NCI-H1694 (cell line): ENCODE measurements at regions not wholly inside any gene's neighbourhood (a gene's known extent, or its start where the extent isn't known, plus 50 kb on each side); places are given as distances from the start of the nearest gene placed in this dataset.
A peak's percentile ranks its signal among the peaks of the same experiment; 100 is the strongest.

Experiments
- DNase-seq: peaks from one replicate; lab custom pipeline; 2025; lab: John Stamatoyannopoulos, UW

DNA sequence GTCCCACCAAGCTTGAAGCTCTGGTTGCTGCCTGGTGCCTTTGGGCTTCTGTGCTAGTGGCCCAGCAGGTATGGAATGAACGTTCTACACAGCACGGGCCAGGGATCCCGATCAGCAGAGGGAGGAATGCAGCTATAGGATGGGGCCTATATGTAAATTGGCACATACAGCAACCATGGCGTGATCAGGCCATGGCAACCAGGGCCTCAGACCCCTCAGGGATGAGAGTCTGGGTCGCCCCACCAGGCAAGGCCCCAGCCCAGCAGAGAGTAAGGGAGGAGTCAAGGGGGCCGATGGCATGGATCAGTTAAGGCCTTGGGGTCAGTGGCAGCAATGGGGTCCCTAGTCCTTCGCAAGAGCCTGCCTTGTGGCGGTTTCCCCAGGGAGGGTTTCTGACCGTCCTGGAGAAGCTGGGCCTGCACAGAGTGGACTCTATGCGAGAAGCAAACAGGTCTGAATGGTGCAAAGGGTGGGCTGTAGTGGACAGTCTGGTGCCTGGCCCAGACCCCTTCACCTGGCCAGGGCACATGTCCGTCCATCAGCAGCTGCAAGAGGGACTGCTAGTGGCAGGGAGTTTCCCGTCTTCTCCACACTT is 98.2 kb upstream of the SLC22A11 start:
- DNase-seq = no peak

DNA sequence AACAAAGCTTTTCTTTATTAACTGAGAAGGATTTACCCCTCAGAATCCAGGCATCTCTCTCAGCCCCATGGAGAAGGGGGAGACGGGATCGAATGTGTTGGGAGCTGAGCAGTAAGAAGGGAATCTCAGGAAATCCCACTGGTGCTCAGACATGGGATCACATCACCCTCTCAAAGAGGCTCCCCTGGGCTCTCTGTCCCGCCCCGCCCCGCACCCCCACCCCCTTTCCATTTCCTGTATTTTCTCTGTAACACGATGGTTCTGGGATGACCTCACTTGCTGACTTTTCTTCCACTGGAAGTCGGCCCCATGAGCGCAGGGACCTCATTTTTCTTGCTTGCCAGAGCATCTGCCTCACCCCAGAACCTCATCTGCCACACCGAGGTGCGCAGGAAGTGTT is 96.7 kb upstream of the SLC22A11 start:
- DNase-seq = no peak

DNA sequence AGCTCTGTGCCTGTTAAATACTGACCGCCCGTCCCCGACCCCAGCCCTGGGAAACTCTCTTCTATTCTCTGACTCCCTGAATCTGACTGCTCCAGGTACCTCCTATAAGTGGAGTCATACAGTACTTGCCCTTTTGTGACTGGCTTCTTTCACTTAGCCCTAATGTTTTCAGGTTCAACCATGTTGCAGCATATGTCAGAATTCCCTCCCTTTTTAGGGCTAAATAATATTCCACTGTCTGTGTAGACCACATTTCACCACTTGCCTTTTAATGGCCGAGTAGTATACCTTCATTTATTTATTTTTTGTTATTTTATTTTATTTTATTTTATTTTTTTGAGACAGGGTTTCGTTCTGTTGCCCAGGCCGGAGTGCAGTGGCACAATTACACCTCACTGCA is 96.1 kb upstream of the SLC22A11 start:
- DNase-seq = no peak

DNA sequence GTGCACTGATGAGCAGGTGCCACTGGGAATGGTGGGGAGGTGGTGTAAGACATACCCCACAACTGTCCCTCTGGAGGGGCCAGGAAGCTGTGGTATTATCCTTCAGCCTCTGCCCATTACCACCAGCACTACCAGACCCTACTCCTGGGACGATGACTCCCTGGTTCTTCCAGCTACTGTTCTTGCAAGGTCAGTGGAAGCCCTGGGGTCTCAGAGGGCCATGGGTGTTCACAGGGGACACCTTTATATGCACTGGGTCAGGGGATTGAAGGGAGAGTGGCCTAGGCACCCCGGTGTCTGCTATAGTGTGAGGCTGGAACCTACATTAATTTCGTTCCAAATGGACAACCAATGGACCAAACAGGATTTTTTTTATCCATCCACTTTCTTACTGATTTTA is 94.7 kb upstream of the SLC22A11 start:
- DNase-seq = no peak

DNA sequence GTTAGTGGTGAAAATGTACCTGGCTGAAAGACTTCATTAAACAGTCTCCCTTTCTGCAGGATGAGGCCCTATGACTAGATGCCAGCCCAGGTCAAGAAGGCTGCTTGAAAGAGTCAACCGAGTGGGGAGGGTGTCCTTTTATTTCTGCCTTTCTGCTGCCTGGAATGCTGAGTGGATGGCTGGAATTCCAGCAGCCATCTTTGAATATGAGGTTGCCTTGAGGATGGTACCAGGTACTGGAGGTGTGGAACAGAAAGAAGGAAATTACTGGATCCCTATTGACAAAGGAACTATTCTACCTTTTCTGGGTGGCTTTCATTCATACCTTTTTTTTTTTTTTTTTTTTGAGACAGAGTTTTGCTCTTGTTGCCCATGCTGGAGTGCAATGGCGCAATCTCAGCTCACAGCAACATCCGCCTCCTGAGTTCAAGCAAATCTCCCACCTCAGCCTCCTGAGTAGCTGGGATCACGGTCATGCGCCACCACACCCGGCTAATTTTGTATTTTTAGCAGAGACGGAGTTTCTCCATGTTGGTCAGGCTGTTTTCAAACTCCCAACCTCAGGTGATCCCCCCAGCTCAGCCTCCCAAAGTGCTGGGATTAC is 89.5 kb upstream of the SLC22A11 start:
- DNase-seq = no peak

DNA sequence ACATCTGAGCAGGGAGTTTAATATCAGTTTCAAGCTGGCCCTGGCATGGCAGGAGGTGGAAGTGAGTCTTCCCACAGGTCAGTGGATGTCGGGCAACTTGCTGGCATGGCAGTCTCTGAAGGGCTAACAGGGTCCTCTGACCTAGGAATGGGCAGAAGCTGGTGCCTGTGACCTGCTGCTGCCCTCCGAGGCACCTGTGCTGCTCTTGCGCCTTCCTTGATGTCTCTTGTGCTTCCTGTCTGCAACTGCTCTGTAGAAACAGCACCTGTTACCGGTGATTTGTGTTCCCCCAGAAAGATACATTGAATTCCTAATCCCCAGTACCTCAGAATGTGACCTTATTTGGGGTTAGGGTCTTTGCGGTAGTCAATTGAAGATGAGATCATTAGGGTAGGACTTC is 86.5 kb upstream of the SLC22A11 start:
- DNase-seq = no peak

DNA sequence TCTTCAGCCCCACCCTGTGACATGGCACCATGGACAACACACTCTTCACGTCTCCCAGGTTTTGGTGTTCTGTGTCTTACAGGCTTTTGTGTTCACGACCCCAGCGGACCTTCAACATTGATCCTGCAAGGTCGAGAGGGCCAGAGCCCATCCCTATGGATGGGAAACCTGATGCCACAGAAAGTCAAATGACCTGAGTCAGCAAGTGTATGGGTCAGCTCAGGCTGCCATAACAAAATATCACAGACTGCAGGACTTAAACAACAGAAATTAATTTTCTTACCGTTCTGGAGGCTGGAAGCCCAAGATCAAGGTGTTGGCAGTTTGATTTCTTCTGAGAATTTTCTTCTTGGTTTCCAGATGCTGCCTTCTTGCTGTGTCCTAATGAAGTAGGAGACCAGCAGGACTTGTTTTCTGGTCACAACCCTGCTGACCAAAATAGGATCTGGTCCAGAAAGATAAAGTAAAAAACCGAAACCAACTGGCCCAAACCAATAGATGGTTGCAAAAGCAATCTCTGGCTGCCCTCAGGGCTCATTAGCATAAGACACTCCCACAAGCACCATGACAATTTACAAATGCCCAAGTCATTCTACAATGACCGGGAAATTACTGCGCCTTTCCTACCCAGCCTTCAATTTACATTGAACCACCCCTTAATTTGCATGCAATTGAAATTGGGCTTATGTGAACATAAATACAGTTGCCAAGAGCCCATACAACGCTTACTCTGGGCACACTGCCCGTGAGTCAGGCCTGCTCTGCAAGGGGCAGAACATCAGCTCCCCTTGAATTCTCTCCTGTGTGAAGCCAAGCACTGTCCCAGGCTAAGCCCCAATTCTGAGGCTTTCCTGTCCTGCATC is 82.9 kb upstream of the SLC22A11 start:
- no peak for DNase-seq

DNA sequence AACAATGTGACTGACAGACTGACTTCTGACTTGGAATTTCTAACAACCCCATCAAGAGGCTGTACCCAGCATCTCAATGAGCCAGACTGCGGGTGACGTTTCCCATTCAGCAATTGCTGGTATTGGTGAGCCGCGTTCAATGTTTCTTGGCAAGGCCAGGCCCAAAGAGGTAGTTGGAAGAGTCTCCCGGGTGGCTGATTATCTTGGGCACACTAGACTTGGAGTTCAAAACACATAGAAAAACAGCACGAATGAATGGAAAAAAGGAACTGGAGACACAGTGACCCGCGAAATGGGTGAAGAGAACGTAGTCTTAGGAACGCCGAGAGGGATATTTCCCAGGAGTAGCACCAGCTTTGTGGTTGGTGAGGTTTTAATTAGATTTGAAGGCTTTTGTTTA is 81.1 kb upstream of the SLC22A11 start:
- no peak for DNase-seq

DNA sequence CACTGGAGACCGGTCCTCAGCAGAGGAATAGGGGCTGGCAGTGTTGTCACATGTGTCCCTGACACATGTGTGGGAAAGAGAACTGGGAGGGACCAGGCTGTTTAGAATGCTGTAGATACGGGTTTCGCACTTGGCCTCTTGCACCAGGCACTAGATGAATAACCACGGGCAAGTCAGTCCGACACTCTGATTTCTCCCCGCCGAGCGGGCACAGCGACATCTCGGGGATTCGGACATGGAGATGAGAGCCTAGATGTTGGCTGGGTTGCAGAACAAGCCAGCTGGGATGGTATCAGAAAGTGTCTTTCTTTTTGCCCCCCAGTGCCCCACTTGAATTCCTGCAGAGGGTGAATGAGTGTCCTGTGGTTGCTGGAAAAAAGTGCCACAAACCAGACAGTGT is 80.6 kb upstream of the SLC22A11 start:
- no peak for DNase-seq

DNA sequence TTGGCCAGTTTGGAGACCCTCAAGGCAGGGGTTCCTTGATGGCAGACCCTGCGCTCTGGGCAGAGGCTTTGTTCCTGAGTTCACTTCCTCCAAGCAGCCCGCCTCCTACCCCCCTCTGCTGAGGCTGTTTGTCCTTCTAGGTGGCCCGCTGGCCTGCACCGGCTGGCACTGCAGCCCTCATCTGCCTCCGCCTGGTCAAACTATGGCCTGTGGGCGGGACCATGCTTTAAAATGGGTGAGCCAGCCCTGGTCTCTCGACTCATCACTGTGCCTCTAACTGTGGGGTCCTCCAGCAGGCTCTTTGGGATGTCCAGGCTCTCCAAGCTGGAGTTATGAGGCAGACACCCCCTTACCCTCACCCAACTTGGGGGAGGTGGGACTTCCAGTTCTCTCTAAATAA is 78.9 kb upstream of the SLC22A11 start:
- DNase-seq = no peak

DNA sequence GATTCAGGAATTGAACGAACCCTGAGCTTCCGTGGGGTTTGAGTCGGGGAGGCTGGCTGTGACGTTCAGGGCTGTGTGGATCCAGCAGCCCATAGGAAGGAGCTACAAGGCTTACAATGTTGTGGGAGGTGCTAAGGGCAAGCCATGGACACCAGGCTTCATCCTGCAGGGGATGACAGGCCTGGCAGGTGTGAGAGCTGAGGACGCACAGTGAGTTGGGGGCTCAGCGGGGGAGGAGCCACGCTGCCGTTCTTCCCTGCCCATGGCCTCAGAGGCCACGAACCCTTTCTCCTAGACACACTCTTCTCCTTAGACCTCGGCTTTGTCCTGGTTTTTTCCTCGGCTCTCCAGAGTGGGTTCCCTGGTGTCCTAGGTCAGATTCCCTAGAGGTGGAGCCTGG is 78.1 kb upstream of the SLC22A11 start:
- DNase-seq = no peak

DNA sequence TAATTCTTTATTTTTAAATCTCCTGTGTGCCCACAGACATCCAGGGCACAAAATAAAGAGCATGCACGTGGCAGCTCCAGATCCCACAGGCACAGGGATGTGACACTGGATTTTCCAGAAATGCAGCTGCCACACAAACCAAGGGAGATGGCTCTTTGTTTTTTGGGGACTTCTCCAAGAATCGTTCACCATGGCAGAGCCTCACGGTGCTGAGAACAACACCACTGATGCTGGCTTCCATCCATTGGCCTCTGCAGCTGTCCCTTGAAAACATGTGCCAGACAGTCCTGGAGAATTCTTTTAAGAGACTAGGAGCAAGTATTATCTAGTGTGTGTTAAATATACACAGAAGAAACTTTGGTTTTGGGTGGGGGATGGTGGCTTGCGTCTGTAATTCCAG is 73.2 kb upstream of the SLC22A11 start:
- DNase-seq = no peak

DNA sequence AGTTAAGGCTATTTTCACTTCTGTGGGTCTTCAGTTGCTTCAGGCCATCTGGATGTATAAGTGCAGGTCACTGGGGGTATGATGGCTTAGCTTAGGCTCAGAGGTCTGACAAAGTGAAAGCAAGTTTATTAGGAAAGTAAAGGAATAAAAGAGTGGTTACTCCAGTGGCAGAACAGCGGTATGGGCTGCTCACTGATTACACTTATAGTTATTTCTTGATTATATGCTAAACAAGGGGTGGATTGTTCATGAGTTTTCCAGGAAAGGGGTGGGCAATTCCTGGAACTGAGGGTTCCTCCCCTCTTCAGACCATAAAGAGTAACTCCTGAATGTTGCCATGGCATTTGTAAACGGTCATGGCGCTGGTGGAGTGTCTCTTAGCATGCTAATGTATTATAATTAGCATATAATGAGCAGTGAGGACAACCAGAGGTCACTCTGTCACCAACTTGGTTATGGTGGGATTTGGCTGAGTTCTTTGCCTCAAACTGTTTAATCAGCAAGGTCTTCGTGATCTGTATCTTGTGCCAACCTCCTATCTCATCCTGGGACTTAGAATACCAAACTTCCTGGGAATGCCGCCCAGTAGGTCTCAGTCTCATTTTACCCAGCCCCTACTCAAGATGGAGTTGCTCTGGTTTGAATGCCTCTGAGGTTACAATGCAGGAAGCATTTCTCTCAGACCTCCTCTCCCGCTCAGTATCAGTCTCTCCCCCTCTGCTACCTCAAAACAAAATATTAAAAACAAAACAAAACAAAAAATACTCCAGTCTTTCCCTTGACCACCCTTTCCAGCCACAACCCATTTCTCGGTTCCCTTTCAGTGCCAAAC is 71.3 kb upstream of the SLC22A11 start:
- DNase-seq = no peak

DNA sequence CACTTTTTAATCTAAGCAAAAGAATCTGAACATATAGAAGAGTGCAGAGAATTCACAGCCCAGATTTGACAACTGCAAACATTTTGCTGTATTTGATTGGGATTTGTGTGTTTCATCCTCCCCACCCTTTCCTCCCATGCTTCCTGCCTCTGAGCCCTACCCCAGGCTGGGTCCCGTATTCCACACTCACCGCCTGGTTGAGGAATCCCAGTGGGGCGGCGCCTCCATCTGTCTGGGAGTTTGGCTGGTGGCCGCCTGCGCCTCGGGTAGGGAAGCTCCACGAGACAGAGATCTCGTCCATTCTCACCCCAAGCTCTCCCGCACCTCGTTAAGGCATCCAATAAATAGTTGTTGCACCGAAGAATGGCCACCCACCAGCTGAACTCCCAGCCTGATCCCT is 70.7 kb upstream of the SLC22A11 start:
- DNase-seq = no peak

DNA sequence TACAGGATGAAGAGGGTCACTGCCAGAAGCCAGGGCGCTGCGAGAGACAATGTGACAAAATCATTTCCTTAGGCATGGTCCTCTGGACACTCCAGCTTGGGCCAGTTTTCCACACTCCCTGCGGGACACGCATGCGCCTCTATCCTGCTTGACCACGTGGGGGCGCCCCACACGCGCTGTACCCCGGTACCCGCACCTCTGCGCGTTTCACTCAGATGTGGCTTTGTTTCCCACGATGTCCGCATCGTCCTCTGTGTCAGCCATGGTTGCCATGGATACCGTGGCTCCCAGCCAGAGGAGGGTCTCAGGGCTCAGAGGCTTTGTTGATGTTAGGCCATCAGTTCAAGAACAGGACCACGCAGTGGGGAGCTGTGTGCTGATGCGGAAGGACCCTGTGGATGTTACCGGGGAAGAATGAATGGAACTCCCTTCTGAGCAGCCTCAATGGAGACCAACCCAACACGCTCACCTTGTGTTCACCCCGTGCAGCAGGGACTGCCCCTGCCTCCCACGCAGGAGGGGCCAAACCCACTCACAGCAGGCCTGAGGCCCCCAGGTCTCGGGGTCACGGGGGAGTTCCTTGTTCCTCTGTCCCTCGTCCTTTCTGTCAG is 65.8 kb upstream of the SLC22A11 start:
- DNase-seq = peak; percentile 30

DNA sequence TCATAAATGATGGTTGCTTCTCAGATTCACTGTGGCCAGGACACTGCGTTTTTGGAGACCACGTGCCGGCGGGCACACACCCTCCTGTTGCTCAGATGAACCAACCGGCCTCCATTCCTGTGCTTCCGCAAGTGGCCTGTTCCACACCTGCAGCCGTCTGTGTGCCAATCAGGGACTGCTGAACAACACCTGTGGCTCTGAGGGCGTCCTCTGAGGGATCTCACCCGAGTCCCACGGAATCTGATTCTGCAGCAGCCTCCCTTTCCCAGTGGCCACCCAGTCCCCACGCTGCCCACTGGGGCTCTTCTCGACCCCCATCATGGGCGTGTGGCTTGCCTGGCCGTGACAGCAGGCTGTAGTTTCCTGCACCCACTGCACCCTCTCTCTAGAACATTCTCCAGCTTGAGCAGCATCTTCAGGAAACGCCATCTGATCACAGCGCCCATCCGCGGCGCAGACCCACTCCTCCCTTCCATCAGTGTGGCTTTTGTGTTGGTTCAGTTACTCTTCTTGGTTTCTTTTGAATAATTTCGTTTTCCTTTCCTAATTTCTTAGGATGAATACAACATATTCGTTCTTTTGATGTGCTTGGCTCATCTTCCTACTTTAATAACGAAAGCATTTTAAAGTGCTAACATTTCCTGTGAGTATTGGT is 65.1 kb upstream of the SLC22A11 start:
- no peak for DNase-seq

DNA sequence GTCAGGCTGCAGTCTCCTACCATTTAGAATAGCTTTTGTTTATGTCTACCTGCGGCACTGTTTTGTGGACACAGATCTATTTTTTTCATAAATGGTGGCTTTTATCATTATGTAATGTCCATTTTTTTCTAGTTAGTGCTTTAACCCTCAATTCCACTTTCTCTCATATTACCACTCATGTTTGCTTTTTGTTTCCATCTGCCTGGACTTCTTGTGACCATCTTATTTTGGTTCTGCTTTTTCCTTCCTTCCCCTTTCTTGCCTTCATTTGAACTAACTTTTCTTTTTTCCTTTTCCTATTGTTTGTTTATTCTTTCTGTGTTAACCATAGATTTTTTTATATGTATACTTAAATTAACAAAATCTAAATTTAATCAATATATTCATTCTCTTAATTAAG is 63.2 kb upstream of the SLC22A11 start:
- no peak for DNase-seq

DNA sequence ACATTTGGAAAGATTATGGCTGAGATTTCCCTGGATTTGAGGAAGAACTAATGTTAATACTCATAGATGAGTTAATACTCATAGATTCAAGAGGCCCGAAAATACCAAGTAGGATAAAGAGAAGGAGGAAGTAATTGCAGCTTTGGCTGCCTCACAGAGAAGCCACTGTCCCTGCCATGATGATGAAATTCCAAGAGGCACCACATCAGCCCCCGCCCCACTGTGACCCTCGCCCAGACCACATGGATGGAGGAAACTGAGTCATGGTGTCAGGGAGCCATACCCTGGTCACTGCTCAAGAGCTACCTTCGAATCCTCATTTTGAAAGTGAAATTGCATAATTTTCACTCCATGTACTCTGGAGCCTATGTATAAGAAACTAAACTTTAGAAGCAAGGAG is 57.6 kb upstream of the SLC22A11 start:
- DNase-seq = no peak

DNA sequence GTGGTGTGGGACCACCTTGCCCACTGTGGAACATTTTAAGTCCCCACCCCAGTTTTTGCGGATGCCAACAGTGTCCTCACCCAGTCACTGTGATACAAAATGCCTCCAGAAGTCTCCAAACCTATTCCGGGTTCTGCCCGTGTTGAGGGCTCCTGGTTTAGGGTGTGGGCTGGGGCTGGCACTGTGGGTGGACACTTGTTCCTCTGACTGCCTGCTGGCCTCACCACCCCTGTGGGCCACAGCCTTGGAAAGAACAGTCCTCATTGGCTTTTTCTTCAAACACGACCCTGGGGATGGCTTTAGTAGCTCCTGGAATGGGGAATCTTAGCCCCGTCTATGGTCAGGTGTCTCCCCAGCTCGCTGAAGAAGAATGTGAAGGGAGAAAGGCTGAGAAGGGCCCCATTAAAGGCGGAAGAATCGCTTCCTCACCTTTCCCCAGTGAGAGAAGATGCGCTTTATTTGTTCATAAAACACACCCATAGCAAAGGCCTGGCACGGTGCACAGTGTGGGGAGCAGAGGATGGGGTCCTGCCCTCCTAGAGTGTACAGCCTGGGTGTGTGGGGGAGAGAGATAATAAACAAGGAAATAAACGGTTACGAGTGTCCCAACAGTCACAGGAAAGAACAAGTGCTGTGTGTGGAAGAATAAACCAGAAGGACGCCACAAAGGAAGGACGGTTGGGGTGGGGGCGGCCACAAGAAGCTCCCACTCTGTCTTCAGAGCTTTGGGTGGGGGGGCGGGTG is 56.3 kb upstream of the SLC22A11 start:
- DNase-seq = no peak

DNA sequence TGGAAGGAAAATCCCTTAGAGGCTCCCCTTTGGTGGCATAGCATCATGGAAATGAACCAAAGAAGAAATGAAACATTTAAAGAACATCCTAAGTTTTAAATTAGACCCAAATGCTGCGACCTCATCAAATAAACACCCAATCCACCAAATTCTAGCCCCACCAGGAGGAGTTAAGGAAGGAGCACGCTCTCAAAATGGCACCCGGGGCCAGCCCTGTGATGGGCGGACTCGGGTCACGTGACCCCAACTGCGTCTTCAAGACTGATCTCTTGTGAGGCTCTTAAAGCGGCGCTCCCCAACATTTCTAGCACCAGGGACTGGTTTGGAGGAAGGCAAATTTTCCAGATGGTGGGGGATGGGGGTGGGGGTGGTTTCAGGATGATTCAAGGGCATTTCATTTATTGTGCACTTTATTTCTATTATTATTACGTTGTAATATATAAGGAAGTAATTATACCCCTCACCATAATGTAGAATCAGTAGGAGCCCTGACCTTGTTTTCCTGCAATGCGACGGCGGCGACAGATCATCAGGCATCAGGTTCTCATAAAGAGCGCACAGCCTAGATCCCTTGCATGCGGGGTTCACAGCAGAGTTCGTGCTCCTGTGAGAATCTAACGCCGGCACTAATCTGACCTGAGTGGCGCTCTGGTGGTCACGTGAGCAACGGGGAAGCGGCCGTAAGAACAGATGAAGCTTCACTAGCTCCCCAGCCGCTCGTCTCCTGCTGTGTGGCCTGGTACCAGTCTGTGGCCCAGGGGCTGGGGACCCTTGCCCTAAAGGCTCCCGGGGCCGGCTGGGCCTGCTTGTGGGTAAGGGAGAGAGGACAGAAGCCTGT is 55.3 kb upstream of the SLC22A11 start:
- no peak for DNase-seq
